Cardiac muscle cell (in vitro differentiated cells and primary cell): ENCODE measurements at regions not wholly inside any gene's neighbourhood (a gene's known extent, or its start where the extent isn't known, plus 50 kb on each side); places are given as distances from the start of the nearest gene placed in this dataset.

Experiments
- DNase-seq, 2 donors: peaks; one replicate each; pipeline versions ENCODE4 v3.0.0 to v3.0.0-alpha.2; 2010 to 2017; ENCODE audit warnings: low read depth in 1 of 2, low spot score in 1 of 2
- H3K27ac ChIP-seq: fragments of 200-600 bp; sonication (generic); 2 replicates; pipeline ENCODE4 v1.5.1; 2016
- H3K27me3 ChIP-seq: fragments of 200-600 bp; sonication (generic); 2 replicates; pipeline ENCODE4 v1.6.0; 2016; ENCODE audit warnings: control low read depth
- H3K36me3 ChIP-seq: fragments of 200-600 bp; sonication (generic); 2 replicates; pipeline ENCODE4 v1.5.1; 2016; ENCODE audit warnings: control low read depth
- H3K4me1 ChIP-seq: fragments of 200-600 bp; sonication (generic); 2 replicates; pipeline ENCODE4 v1.8.1; 2017; ENCODE audit warnings: low read depth, mild to moderate bottlenecking, mixed run types
- H3K4me3 ChIP-seq: fragments of 200-600 bp; sonication (generic); 2 replicates; pipeline ENCODE4 v1.5.1; 2016; ENCODE audit warnings: mild to moderate bottlenecking
- H3K9me3 ChIP-seq: fragments of 200-600 bp; sonication (generic); 2 replicates; pipeline ENCODE4 v1.5.1; 2017; ENCODE audit warnings: low read depth, mild to moderate bottlenecking, control low read depth
- CTCF ChIP-seq: IDR thresholded peaks from 2 replicates; pipeline ENCODE4 v1.5.1; 2012; ENCODE audit warnings: low read depth, mild to moderate bottlenecking, low read length

- no peak for DNase-seq
- no peak for TF ChIP-seq CTCF
- Histone ChIP-seq H3K9me3 (no peaks in the 10 kb centered on the region), H3K36me3 (no peaks in the 10 kb centered on the region), H3K4me3 (no peak overlapping the region), H3K27me3 (no peaks in the 10 kb centered on the region), H3K4me1 (no peaks in the 10 kb centered on the region), H3K27ac (no peak overlapping the region)
Observed at GRCh38 chr6:140069576-140069975, 695.1 kb upstream of the CITED2 start.

GRCh38 chr6:140068801-140069200, 694.4 kb upstream of the CITED2 start:
- no peak overlapping the region for H3K4me3 ChIP-seq
- H3K36me3 ChIP-seq, result no peaks in the 10 kb centered on the region
- TF ChIP-seq CTCF, result no peak
- H3K27me3 ChIP-seq, result no peaks in the 10 kb centered on the region
- H3K27ac ChIP-seq, result no peak overlapping the region
- H3K4me1 ChIP-seq, result no peaks in the 10 kb centered on the region
- no peaks in the 10 kb centered on the region for H3K9me3 ChIP-seq
- no peak for DNase-seq

GRCh38 chr6:140064366-140064765, 689.9 kb upstream of the CITED2 start:
- DNase-seq, result no peak
- peaks cover 15% of the 10 kb centered on the region for H3K4me1 ChIP-seq
- H3K27ac ChIP-seq, result no peak overlapping the region
- TF ChIP-seq CTCF, result no peak
- no peaks in the 10 kb centered on the region for H3K9me3 ChIP-seq
- no peaks in the 10 kb centered on the region for H3K27me3 ChIP-seq
- no peak overlapping the region for H3K4me3 ChIP-seq
- H3K36me3 ChIP-seq, result no peaks in the 10 kb centered on the region

- no peaks in the 10 kb centered on the region for H3K36me3 ChIP-seq
- no peak for TF ChIP-seq CTCF
- no peak overlapping the region for H3K4me3 ChIP-seq
- H3K4me1 ChIP-seq, result peaks cover 15% of the 10 kb centered on the region
- H3K27ac ChIP-seq, result no peak overlapping the region
- no peaks in the 10 kb centered on the region for H3K9me3 ChIP-seq
- peak in 1 of 2 donors; percentile 33 for DNase-seq
- H3K27me3 ChIP-seq, result no peaks in the 10 kb centered on the region
Observed at GRCh38 chr6:140063021-140063399, 688.6 kb upstream of the CITED2 start.

- H3K4me3 ChIP-seq, result no peak overlapping the region
- H3K4me1 ChIP-seq, result peaks cover 15% of the 10 kb centered on the region
- no peaks in the 10 kb centered on the region for H3K9me3 ChIP-seq
- no peaks in the 10 kb centered on the region for H3K36me3 ChIP-seq
- no peak overlapping the region for H3K27ac ChIP-seq
- no peak for TF ChIP-seq CTCF
- DNase-seq, result peak in 1 of 2 donors; percentile 97
- no peaks in the 10 kb centered on the region for H3K27me3 ChIP-seq
Observed at GRCh38 chr6:140062043-140063020, 687.9 kb upstream of the CITED2 start.
